ENCODE measurements at regions not wholly inside any gene's neighbourhood (a gene's known extent, or its start where the extent isn't known, plus 50 kb on each side); places are given as distances from the start of the nearest gene placed in this dataset.

DNA sequence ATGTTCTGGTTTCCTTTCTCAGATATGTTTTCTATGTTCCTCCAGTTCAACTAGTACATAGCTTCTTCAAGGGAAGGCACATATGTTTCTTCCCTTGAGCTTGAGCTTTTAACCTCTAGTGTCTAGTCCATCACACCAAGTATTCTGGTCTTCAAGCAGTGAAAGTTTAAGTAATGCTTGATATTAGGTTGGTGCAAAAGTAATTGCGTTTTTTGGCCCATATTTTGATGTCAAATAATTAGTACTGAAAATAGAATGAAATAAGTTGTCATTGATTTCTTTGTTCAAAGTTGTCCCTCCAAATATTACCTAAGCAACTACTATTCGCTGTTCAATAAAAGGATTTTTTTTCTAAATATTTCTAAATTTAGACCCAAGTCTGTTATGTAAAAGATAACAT is 146.7 kb upstream of the TSC22D2 start:
- WGBS (ENCODE audit: extremely low coverage, insufficient coverage, low lambda C conversion rate) = no CpG with 5 or more reads among the region's 2 CpGs

GRCh38 chr3:150260398-150260710 is 147.7 kb upstream of the TSC22D2 start:
- DNase-seq = no peak
- Histone ChIP-seq H3K27ac (ENCODE audit: low read depth, low read length) (no peak overlapping the region), H2BK120ac (ENCODE audit: low read depth, low read length) (no peak overlapping the region), H2AK5ac (ENCODE audit: low read length) (no peak overlapping the region), H2BK15ac (replicated peaks; ENCODE audit: low read depth) (no peak overlapping the region), H3K4me3 (ENCODE audit: low read length) (no peak overlapping the region), H3K79me2 (ENCODE audit: control insufficient read depth, insufficient read depth, low read length) (no peaks in the 10 kb centered on the region), H3K27me3 (ENCODE audit: insufficient read depth, low read length, poor library complexity) (no peaks in the 10 kb centered on the region), H3K4me2 (ENCODE audit: low read length) (no peak overlapping the region), H3K79me1 (ENCODE audit: low read length) (no peaks in the 10 kb centered on the region), H4K8ac (ENCODE audit: low read depth, low read length) (no peak overlapping the region), H2BK5ac (ENCODE audit: low read length) (no peak overlapping the region), H3K4me1 (ENCODE audit: control insufficient read depth, low read depth, low read length) (peaks cover 1% of the 10 kb centered on the region), H3K4ac (ENCODE audit: low read depth, low read length) (no peak overlapping the region), H4K5ac (ENCODE audit: low read length) (no peak overlapping the region), H3K23ac (ENCODE audit: low read length) (no peak overlapping the region), H3K56ac (ENCODE audit: low read length) (no peak overlapping the region), H3K36me3 (ENCODE audit: control insufficient read depth, insufficient read depth, low read length) (no peaks in the 10 kb centered on the region), H3K18ac (ENCODE audit: low read length) (no peak overlapping the region), H3K9ac (ENCODE audit: low read length) (no peak overlapping the region)
- no CpG with 5 or more reads among the region's 3 CpGs for WGBS (ENCODE audit: extremely low coverage, insufficient coverage, low lambda C conversion rate)

More for the DNA sequence above, 146.7 kb upstream of the TSC22D2 start:
- Histone ChIP-seq H4K5ac (ENCODE audit: low read length) (no peak overlapping the region), H3K23ac (ENCODE audit: low read length) (no peak overlapping the region), H3K79me1 (ENCODE audit: low read length) (no peaks in the 10 kb centered on the region), H3K36me3 (ENCODE audit: control insufficient read depth, insufficient read depth, low read length) (no peaks in the 10 kb centered on the region), H2BK5ac (ENCODE audit: low read length) (no peak overlapping the region), H2AK5ac (ENCODE audit: low read length) (no peak overlapping the region), H3K27me3 (ENCODE audit: insufficient read depth, low read length, poor library complexity) (no peaks in the 10 kb centered on the region), H3K4me1 (ENCODE audit: control insufficient read depth, low read depth, low read length) (peaks cover 1% of the 10 kb centered on the region), H3K56ac (ENCODE audit: low read length) (no peak overlapping the region), H3K79me2 (ENCODE audit: control insufficient read depth, insufficient read depth, low read length) (no peaks in the 10 kb centered on the region), H3K9ac (ENCODE audit: low read length) (no peak overlapping the region), H3K27ac (ENCODE audit: low read depth, low read length) (no peak overlapping the region), H3K18ac (ENCODE audit: low read length) (no peak overlapping the region), H3K4ac (ENCODE audit: low read depth, low read length) (no peak overlapping the region), H4K8ac (ENCODE audit: low read depth, low read length) (no peak overlapping the region), H2BK15ac (replicated peaks; ENCODE audit: low read depth) (no peak overlapping the region), H3K4me3 (ENCODE audit: low read length) (no peak overlapping the region), H2BK120ac (ENCODE audit: low read depth, low read length) (no peak overlapping the region), H3K4me2 (ENCODE audit: low read length) (no peak overlapping the region)
- no peak for DNase-seq

DNA sequence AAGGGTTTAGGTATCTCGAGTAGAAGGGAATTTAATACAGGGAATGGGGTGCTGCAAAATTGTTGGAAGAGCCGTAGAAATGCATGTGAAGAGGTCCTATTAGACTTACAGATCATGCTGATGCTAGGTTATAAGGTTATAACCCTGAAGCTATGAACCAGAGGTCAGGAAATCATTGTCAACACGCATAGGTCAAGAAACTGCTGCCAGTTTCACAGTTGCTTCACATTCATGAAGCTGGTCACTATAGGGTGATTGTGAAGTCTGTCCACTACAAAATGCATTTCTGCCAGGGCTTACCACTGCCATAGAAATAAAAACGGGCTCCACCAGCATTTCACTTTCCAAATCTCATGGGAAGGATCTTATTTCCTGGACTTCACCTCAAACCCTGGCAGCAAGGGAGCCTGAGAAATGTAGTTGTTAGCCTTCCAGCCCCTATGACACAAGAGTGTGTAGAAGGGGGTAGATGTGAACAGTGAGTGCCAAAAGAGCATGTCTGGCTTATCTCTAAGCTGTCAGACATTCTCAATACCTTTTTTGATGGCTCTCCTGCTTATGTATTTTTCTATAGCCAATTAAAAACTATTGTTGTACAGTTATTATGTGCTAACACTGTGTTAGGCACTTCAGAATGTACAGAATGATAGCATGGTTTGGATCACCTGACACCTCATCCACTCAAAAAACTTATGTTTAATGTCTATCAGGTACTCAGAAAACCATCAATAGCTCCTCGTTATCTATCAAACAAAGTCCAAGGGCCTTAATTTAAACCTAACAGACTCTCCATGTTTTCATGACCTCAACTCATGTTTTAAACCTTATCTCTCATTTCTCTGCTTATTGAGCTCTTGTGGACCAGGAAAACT is 148.3 kb upstream of the TSC22D2 start:
- Histone ChIP-seq H3K36me3 (ENCODE audit: control insufficient read depth, insufficient read depth, low read length) (no peaks in the 10 kb centered on the region), H2BK15ac (replicated peaks; ENCODE audit: low read depth) (no peak overlapping the region), H3K23ac (ENCODE audit: low read length) (no peak overlapping the region), H4K5ac (ENCODE audit: low read length) (no peak overlapping the region), H3K56ac (ENCODE audit: low read length) (no peak overlapping the region), H3K4me2 (ENCODE audit: low read length) (no peak overlapping the region), H3K4ac (ENCODE audit: low read depth, low read length) (no peak overlapping the region), H3K9ac (ENCODE audit: low read length) (no peak overlapping the region), H2BK120ac (ENCODE audit: low read depth, low read length) (no peak overlapping the region), H2AK5ac (ENCODE audit: low read length) (no peak overlapping the region), H3K27ac (ENCODE audit: low read depth, low read length) (no peak overlapping the region), H3K79me1 (ENCODE audit: low read length) (no peaks in the 10 kb centered on the region), H3K4me1 (ENCODE audit: control insufficient read depth, low read depth, low read length) (peaks cover 1% of the 10 kb centered on the region), H2BK5ac (ENCODE audit: low read length) (no peak overlapping the region), H3K27me3 (ENCODE audit: insufficient read depth, low read length, poor library complexity) (no peaks in the 10 kb centered on the region), H3K18ac (ENCODE audit: low read length) (no peak overlapping the region), H3K4me3 (ENCODE audit: low read length) (no peak overlapping the region), H4K8ac (ENCODE audit: low read depth, low read length) (no peak overlapping the region), H3K79me2 (ENCODE audit: control insufficient read depth, insufficient read depth, low read length) (no peaks in the 10 kb centered on the region)
- WGBS (ENCODE audit: extremely low coverage, insufficient coverage, low lambda C conversion rate) = no CpG with 5 or more reads among the region's 5 CpGs
- no peak for DNase-seq

DNA sequence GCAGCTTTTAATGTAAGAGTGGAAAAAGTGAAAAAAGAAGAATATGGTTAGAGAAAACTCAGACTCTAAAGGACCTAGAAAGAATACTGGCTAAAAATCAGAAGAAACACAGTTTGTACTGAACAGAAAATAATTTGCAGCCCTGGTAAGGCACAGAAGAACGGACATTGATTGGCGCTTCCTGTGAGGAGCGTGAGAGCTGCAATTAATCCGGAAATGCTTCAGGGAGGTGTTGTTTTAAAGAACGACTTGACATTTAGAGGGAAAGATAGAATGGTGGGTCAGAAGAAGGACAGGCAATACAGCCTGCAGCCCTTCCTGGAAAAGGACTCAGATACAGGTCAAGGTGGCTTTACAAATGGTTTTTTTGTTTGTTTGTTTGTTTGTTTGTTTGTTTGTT is 151.3 kb upstream of the TSC22D2 start:
- H3K56ac ChIP-seq (ENCODE audit: low read length) = no peak overlapping the region
- no peak overlapping the region for H3K4me2 ChIP-seq (ENCODE audit: low read length)
- WGBS (ENCODE audit: extremely low coverage, insufficient coverage, low lambda C conversion rate) = no CpG with 5 or more reads among the region's 5 CpGs
- H4K5ac ChIP-seq (ENCODE audit: low read length) = no peak overlapping the region
- H3K27me3 ChIP-seq (ENCODE audit: insufficient read depth, low read length, poor library complexity) = no peaks in the 10 kb centered on the region
- no peak for DNase-seq
- no peak overlapping the region for H3K4me3 ChIP-seq (ENCODE audit: low read length)
- no peaks in the 10 kb centered on the region for H3K79me2 ChIP-seq (ENCODE audit: control insufficient read depth, insufficient read depth, low read length)
- no peak overlapping the region for H2BK120ac ChIP-seq (ENCODE audit: low read depth, low read length)
- no peak overlapping the region for H3K4ac ChIP-seq (ENCODE audit: low read depth, low read length)
- no peak overlapping the region for H2BK5ac ChIP-seq (ENCODE audit: low read length)
- peaks cover 1% of the 10 kb centered on the region for H3K4me1 ChIP-seq (ENCODE audit: control insufficient read depth, low read depth, low read length)
- H2AK5ac ChIP-seq (ENCODE audit: low read length) = no peak overlapping the region
- no peaks in the 10 kb centered on the region for H3K79me1 ChIP-seq (ENCODE audit: low read length)
- no peak overlapping the region for H4K8ac ChIP-seq (ENCODE audit: low read depth, low read length)
- no peaks in the 10 kb centered on the region for H3K36me3 ChIP-seq (ENCODE audit: control insufficient read depth, insufficient read depth, low read length)
- no peak overlapping the region for H3K9ac ChIP-seq (ENCODE audit: low read length)
- no peak overlapping the region for H3K18ac ChIP-seq (ENCODE audit: low read length)
- H3K27ac ChIP-seq (ENCODE audit: low read depth, low read length) = no peak overlapping the region
- no peak overlapping the region for H3K23ac ChIP-seq (ENCODE audit: low read length)
- H2BK15ac ChIP-seq (replicated peaks; ENCODE audit: low read depth) = no peak overlapping the region

DNA sequence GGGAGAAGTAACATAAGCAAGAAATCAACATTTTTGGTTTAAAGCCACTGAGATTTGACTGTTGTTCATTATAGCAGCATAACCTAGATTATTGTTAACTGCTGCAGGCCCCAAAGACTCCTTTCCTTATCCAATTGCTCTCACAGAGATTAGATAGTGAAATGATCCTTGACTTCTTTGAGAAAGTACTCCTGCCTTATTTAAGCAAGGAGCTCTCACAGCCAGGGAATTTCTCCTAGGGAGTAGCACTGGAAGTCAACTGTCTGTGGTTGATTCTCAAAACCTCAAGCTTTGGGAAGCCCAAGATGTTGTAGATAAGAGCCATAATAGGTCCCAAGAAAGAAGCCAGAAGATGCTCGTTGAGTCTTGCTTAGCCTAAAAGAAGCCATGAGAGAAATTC is 151.8 kb upstream of the TSC22D2 start:
- peak; percentile 67 for DNase-seq
- Histone ChIP-seq H3K18ac (ENCODE audit: low read length) (no peak overlapping the region), H4K5ac (ENCODE audit: low read length) (no peak overlapping the region), H3K79me2 (ENCODE audit: control insufficient read depth, insufficient read depth, low read length) (no peaks in the 10 kb centered on the region), H3K4ac (ENCODE audit: low read depth, low read length) (no peak overlapping the region), H3K56ac (ENCODE audit: low read length) (no peak overlapping the region), H3K4me3 (ENCODE audit: low read length) (no peak overlapping the region), H3K27ac (ENCODE audit: low read depth, low read length) (no peak overlapping the region), H3K9ac (ENCODE audit: low read length) (no peak overlapping the region), H2AK5ac (ENCODE audit: low read length) (no peak overlapping the region), H3K4me1 (ENCODE audit: control insufficient read depth, low read depth, low read length) (no peaks in the 10 kb centered on the region), H3K79me1 (ENCODE audit: low read length) (no peaks in the 10 kb centered on the region), H3K27me3 (ENCODE audit: insufficient read depth, low read length, poor library complexity) (no peaks in the 10 kb centered on the region), H3K36me3 (ENCODE audit: control insufficient read depth, insufficient read depth, low read length) (no peaks in the 10 kb centered on the region), H2BK120ac (ENCODE audit: low read depth, low read length) (no peak overlapping the region), H2BK5ac (ENCODE audit: low read length) (no peak overlapping the region), H3K4me2 (ENCODE audit: low read length) (no peak overlapping the region), H4K8ac (ENCODE audit: low read depth, low read length) (no peak overlapping the region), H3K23ac (ENCODE audit: low read length) (no peak overlapping the region), H2BK15ac (replicated peaks; ENCODE audit: low read depth) (no peak overlapping the region)
- no CpG with 5 or more reads among the region's 1 CpG for WGBS (ENCODE audit: extremely low coverage, insufficient coverage, low lambda C conversion rate)

GRCh38 chr3:150255826-150256225 is 152.3 kb upstream of the TSC22D2 start:
- Histone ChIP-seq H3K9ac (ENCODE audit: low read length) (no peak overlapping the region), H2BK15ac (replicated peaks; ENCODE audit: low read depth) (no peak overlapping the region), H3K4ac (ENCODE audit: low read depth, low read length) (no peak overlapping the region), H3K79me1 (ENCODE audit: low read length) (no peaks in the 10 kb centered on the region), H3K4me1 (ENCODE audit: control insufficient read depth, low read depth, low read length) (no peaks in the 10 kb centered on the region), H3K18ac (ENCODE audit: low read length) (no peak overlapping the region), H3K56ac (ENCODE audit: low read length) (no peak overlapping the region), H3K4me2 (ENCODE audit: low read length) (no peak overlapping the region), H3K27ac (ENCODE audit: low read depth, low read length) (no peak overlapping the region), H3K79me2 (ENCODE audit: control insufficient read depth, insufficient read depth, low read length) (no peaks in the 10 kb centered on the region), H4K5ac (ENCODE audit: low read length) (no peak overlapping the region), H2AK5ac (ENCODE audit: low read length) (no peak overlapping the region), H2BK120ac (ENCODE audit: low read depth, low read length) (no peak overlapping the region), H3K4me3 (ENCODE audit: low read length) (no peak overlapping the region), H2BK5ac (ENCODE audit: low read length) (no peak overlapping the region), H3K27me3 (ENCODE audit: insufficient read depth, low read length, poor library complexity) (no peaks in the 10 kb centered on the region), H4K8ac (ENCODE audit: low read depth, low read length) (no peak overlapping the region), H3K23ac (ENCODE audit: low read length) (no peak overlapping the region), H3K36me3 (ENCODE audit: control insufficient read depth, insufficient read depth, low read length) (no peaks in the 10 kb centered on the region)
- DNase-seq = no peak

All from mesendoderm (in vitro differentiated cells).